HG03039 (cell line): ENCODE measurements at regions not wholly inside any gene's neighbourhood (a gene's known extent, or its start where the extent isn't known, plus 50 kb on each side); places are given as distances from the start of the nearest gene placed in this dataset.
"Not testable (repeated sequence)": the region's sequence is repeated elsewhere in the genome, so short reads cannot be mapped to it uniquely, and the experiment has no call there.

ENCODE experiments used
- ATAC-seq: cut with Tn5 transposase; IDR thresholded peaks from one replicate; pipeline ENCODE4 v1.9.1; 2021; ENCODE audit warnings: mild to moderate bottlenecking, moderate library complexity; ENCODE audit not compliant: unreplicated experiment

DNA sequence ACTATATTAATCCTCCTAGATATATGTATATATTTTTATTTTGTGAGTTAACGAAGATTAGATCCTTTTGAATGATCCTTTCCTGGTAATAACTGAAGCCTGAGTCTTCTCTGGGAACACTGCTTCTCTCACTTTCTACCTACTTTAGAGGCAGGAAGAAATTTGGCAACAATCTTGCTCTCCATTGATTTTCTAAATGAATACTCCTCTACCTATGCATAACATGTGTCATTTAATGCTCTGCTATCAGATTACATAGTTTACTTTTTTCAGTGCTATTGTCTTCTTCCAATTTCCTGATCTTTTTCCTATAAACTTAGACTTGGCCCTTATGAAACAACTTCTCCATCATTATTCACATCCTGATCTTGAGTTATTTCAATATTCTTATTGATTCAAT lies 60.4 kb upstream of the PDHA2 start:
- no peak for ATAC-seq

DNA sequence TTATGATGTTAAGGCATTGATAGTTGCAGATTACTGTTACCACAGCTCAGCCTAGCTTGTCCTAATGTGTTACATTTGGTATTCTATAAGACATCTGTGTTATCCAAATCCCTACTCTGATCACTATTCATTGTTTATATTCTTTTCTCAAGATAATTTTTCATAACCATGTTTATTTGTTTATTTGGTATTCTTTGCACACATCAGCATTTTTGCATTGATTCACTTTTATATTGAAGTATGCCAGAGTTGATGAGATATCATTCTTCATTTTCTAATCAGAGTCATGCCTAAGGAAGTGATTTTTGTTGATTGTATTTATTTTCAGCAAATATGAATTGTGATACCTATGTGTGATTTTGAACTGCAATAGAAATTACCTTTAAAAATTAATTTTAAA lies 61.2 kb upstream of the PDHA2 start:
- no peak for ATAC-seq

DNA sequence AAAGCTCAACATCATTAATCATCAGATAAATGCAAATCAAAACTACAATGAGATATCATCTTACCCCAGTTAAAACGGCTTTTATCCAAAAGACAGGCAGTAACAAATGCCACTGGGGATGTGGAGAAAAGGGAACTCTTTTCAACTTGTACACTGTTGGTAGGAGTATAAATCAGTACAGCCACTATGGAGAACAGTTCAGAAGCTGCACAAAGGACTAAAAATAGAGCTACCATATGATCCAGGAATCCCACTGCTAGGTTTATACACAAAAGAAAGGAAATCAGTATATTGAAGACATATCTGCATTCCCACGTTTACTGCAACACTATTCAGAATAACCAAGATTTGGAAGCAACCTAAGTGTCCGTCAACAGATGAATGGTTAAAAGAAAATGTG lies 69.3 kb upstream of the PDHA2 start:
- not testable (repeated sequence) for ATAC-seq

DNA sequence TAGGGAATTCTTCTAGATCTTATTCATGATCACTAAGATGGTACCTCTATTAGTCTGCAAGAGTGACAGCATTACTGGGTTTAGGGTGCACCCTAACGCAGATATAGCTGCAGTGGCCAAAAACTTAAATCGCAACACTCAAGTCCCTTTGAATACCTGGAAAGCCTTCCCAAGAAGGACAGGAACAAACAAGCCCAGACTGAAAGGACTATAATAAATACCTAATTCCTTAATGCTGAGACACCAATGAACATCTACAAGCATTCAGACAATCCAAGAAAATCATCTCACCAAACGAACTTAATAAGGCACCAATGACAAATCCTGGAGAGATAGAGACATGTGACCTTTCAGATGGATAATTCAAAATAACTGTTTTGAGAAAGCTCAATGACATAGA lies 74.9 kb upstream of the PDHA2 start:
- no peak for ATAC-seq

DNA sequence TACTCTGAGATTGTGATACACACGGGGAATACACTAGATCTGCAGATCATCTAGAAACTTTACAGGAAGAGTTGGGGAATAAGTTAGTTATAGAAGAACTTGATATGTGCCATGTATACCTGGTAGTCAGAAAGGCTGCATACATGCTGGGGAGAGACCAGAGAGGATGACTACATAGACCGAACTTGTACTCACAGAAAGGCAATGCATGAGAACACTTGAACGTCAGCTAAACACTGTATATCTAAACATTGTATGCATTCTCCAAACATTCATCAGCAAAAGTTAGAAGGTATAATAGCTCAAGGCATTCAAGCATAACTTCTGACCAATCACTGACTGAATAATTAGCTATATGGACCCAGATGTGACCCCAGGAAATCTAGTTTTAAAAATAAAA lies 78.0 kb upstream of the PDHA2 start:
- ATAC-seq = no peak

DNA sequence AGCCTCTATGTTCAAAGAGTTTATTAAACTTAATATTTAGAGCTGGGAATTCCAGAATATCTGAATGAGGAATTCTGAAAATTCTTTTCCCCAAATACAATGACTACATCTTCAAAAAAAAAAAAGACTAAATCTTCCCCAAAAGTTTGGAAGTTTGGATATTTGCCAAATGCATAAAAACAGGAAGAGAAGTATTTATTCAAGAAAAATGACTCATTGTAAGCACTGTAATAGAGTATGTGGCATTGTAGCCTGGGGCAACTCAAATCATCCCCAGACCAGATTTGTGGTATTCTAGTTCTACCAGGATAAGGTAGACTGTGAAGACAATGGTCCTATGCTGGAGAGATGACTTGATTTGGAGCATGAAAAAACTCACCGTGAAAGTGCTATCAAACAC lies 78.5 kb upstream of the PDHA2 start:
- ATAC-seq = no peak

DNA sequence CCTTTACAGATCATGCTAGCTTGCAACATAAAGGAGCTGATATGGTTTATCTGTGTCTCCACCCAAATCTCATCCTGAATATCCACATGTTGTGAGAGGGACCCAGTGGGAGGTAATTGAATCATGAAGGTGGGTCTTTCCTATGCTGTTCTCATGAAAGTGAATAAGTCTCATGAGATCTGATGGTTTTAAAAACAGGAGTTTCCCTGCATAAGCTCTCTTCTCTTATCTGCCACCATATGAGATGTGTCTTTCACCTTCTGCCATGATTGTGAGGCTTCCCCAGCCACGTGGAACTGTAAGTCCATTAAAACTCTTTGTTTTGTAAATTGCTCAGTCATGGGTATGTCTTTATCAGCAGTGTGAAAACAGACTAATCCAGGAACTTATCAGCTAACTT lies 79.2 kb upstream of the PDHA2 start:
- ATAC-seq = not testable (repeated sequence)

DNA sequence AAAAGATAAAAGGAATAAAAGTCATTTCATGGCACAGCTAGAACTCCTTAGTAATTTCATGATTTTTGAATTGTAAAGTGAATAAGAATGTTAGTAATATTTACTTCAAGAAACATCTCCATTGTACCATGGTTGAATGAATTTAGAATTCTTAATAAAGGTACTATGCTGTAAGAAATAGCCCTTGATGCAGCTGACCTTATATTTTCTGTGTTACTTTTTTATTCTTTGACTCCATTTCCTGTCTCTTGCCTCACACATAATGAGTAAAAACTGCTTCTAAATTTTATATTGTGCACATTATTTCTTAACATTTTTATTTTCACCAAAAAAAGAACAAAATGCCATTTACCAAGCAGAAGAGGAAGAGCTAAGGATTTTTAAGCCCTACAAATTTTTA lies 81.9 kb upstream of the PDHA2 start:
- no peak for ATAC-seq

DNA sequence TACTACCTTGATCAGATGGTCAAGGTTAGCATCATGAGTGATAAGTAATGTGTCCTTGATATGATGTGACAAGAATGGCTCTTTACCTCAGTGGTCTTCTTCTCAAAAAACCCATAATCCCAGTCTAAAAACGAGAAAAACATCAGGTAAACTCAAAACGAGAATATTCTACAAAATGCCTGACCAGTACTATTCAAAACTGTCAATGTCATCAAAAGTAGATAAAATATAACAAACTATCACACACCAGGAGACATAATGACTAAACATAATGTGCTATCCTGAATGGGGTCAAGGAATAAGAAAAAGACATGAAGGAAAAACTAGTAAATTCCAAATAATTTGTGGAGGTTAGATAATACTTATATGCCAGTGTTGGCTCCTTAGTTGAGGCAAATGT lies 85.2 kb upstream of the PDHA2 start:
- no peak for ATAC-seq

DNA sequence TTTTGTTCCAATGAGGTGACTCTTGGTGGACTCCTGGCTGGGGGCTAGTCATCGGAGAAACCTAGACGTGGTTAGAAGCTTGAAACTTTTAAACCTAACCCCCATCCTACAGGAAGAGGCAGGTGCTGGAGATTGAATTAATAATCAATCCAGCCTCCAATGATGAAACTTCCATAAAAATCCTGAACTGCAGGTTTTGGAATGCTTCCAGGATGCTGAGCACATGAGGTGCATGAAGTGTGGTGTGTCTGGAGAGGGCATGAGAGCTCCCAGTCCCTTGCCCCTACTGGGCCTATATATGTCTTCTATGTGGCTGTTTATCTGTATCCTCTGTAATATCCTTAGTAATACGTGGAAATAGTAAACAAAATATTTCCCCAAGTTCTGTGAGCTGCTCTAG lies 90.7 kb upstream of the PDHA2 start:
- ATAC-seq = no peak

DNA sequence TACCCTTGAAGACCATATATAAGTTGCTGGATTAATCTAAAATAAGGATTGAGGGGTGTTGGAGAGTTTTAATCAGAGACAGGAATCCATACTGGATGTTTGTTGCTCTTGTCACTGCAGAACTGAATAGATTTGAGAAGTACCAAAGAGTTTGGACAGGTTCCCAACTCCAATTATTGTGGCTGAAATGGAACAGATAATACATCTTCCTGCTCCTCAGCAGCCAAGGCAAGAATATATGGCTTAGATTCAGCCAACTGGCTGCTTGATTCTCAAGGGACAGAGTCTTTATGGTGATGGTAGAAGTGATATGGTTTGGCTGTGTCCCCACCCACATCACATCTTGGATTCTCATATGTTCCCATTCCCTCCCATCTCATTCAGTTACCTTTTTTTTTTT lies 97.0 kb upstream of the PDHA2 start:
- ATAC-seq = no peak

DNA sequence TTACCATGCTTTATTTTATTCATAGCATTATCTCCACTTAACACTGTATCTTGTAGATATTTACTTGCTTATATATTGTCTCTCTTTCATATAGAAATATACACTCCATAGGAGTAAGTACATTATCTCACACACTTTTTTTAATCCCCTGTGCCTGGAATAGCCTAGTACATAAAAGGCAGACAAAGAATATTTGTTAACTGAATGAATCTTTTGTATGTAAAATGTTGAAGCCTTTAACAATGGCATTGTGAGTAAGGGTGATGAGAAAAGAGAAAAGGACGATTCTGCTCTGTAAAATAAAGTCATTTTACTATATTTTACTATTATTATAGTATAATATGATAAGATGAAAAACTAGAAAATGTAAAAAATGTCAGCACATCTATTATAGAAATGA lies 97.7 kb upstream of the PDHA2 start:
- ATAC-seq = no peak

DNA sequence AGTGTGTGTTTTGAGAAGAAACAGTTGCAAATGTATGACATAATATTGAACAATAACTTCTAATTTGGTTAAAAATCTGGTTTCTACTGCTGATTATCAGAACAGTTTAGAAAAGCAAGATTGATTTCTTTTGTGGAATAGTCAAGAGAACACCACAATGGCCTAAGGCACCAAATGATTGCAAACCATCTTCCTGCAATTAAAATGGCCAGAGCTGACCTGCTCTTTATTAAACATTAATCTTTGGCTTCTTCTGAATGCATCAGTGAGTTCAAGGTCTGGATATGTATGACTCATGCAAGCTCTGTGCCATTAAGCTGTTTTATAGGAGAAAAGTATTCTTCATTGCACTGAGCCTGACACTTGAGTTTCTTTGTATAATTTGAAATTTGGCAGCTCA lies 107.8 kb upstream of the PDHA2 start:
- no peak for ATAC-seq

DNA sequence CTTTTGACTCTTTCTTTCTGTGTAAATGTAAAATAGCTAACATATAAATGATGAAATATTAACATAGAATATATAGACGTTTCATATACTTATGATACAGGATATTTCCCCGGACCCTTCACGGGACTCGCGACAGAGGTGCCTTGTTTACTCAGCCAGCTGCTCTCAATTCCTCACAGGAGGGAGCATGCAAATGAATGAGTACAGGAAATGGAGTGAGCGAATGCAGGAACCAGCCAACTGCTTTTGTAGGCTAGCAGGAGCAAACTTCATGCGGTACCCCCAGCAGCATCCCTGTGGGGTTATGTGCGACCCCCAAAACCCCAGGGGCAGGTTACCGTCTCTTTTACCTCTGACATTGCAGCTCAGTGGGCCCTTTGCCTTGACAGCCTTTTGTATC lies 110.3 kb upstream of the PDHA2 start:
- ATAC-seq = no peak

DNA sequence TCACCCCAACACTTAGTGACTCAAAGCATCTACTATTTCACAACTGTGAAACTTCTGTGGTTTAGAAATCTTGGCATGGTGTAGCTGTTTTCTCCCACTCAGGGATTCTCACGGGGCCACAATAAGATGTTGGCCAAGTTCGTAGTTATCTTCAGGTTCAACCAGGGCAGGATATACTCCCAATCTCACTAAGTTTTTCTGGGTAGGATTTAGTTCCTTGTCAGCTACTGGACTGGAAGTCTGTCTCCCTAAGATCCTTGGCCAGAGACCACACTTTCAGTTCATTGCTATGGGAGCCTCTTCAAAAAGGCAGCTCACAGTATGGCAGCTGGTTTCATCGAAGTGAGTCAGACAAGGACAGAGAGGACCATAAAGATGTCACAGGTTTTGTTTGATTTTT lies 111.7 kb upstream of the PDHA2 start:
- ATAC-seq = no peak

DNA sequence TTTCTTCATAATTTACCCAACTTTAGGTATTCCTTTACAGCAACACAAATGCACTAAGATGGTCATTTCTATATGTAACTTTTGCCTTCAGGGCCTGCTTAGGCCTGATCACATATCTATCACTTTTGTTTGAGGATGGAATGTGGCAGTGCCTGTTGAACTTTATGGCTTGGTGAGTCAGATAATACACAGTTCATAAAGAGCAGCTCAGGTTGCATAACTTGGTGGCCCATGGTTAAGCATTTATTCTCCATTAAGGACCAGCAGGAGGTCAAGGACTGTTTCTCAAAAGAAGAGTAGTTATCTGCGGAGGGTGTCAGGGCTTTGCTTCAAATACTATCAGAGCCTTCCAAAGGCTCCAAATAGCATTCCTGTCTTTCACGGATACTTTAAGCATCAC lies 124.1 kb upstream of the PDHA2 start:
- no peak for ATAC-seq

DNA sequence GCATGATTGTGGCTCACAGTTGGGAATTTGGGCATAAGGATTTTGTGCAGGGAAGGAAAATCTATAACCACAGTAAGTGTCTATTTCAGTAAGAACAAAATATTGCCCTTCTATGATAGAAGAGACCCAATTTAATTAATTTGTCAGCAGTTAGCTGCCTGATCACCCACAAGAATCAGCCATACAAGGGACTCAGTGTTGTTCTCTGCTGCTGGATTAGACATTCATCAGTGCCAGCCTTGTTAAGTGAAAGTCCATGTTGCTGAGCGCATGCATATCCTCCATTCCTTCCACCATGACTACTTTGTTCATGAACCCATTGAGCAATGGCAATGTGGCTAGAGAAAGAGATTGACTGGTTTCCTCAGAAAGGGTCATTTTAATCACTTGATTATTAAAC lies 125.3 kb upstream of the PDHA2 start:
- ATAC-seq = no peak

DNA sequence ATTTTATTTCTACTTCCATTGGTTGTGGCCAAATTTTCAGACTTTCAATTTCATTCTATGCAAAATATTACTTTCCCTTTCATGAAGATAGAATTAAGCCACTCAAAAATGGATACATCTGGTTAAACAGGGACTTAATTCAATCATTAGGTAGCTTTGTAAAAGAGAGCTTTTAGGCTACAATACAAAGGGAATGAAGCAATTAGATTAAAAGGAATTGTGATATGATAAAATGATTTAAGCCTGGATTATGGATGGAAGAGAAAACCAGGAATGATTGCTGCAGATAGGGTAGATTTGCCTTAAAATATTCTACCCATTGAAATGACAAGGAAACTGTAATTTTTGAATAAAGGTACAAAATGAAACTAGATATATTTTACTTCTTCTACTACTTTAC lies 134.6 kb upstream of the PDHA2 start:
- ATAC-seq = no peak

DNA sequence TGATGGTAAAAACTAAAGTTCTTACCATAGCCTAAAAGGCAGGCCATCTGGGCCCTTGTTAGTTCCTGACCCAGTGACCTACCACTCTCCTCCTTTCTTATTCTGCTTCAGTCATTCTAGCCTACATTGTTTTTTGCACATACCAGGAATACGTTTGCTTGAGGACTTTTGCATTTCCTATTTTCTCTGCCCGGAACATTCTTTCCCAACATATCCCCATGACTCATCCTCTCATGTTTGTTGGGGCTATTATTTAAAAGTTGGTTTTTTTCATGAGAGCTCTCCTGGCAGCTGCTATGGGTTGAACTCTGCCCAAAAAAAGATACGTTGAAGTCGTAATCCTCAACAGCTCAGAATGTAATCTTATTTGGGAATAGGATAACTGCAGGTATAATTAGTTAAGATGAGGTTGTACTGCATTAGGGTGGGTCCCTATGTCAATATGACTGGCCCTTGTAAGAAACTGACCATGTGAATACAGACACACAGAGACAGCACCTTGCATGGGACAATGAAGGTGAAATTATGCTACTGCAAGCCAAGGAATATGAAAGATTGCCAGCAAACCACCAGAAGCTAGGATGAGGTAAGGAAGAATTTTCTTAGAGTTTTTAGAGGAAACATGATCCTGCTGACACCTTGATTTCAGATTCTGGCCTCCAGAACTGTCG lies 138.3 kb upstream of the PDHA2 start:
- ATAC-seq = no peak

DNA sequence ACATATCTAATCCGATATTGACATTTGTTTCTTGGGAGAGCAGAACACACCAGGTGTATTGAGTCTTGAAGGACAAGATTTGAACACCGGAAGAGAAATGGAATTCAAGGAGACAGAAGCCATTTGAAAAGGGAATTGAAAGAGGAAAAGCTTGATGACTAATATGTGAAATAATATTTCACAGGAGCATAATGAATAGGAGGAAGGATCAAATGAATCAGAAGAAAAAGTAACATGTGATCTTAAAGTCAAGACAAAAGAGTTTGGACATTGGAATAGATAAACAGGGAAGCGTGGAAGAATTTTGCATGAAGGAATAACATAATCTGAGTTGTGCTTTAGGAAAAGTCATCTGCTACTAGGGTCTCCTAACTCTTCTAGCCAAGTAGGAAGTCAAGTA lies 145.5 kb upstream of the PDHA2 start:
- ATAC-seq = no peak

DNA sequence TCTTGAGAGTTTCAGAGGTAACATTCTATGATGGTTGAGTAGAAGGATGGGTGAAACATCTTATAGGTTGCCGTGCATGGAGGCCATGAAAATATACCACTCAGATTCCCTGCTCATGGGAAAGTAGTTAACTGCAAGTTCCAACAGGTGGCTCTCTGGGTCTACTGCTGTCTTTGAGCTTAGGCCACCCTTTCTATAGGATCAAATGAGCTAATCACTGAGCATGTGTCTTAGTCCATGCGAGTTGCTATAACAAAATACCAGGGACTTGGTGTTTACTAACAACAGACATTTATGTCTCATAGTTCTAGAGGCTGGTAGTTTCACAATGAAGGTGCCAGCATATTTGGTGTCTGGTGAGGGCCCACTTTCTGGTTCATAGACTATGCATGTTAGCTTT lies 144.8 kb upstream of the UNC5C start:
- no peak for ATAC-seq

DNA sequence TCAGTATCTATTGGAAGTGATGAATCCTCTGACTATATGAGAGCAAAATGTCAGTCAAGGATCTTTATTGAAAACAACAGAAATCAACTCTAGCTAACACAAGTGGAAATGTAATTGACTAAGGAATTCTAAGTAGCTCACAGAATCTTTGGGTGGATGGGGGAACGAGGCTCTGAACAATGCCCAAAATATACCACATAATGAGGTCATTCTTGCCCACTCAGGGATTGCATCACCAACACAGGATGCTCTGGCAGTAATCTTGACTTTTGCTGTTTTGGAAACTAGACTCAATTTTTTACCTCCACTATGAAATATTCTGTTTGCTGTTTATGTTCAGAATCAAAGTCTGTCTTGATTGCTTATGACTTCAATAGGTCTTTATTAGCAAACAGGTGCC lies 127.4 kb upstream of the UNC5C start:
- no peak for ATAC-seq

DNA sequence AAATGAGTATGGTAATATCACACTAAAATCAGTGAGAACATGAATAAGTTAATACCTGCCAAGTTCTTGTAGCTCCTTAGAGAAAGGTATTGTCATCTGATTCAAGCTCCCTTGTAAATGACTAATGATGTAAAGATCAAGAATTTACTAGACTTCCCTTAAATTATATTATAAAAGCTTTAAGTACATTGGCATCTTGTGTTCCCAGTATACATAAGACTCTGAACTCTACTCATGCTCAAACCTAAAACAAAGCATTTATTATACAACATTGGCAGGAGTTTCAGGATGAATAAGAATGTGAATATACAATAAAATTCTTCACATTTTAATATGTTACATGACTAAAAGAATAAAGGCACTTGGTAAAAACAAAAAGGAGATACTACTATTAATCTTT lies 126.8 kb upstream of the UNC5C start:
- no peak for ATAC-seq

DNA sequence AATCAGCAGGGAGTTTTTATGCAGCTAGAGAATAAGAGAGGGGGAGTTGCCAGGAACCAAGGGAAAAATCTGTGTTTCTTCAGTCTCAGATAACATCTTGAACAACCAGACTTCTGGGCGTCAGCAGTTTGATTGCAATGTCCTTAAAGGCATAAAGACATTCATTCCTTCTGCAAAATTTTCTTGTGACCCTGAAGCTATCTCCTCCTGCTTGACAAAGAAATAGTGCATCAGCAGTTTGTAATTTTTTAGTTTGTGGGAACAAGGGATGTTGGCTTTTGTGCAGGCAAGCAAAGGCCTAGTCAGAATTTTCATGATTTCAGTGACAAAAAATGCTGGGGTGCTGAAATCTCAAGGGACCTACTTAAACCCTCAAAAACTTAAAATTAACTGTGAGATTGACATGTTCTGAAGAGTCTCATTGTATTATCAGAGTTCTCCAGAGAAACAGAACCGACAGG lies 125.8 kb upstream of the UNC5C start:
- ATAC-seq = no peak
